ENCODE measurements at regions not wholly inside any gene's neighbourhood (a gene's known extent, or its start where the extent isn't known, plus 50 kb on each side); places are given as distances from the start of the nearest gene placed in this dataset.
"Not testable (repeated sequence)": the region's sequence is repeated elsewhere in the genome, so short reads cannot be mapped to it uniquely, and the experiment has no call there.

GRCh38 chr1:37186246-37186756, 152.0 kb upstream of the GRIK3 start:
- H3K27ac ChIP-seq: no peak overlapping the region
- no peak for TF ChIP-seq CTCF (conservative IDR thresholded peaks at IDR 0.05)

GRCh38 chr1:37189111-37189510, 154.8 kb upstream of the GRIK3 start:
- no peak overlapping the region for H3K27ac ChIP-seq
- no peak for TF ChIP-seq CTCF (conservative IDR thresholded peaks at IDR 0.05)

- no peak overlapping the region for H3K27ac ChIP-seq
- no peak for TF ChIP-seq CTCF (conservative IDR thresholded peaks at IDR 0.05)
Measured at GRCh38 chr1:37197411-37197810, 163.1 kb upstream of the GRIK3 start.

GRCh38 chr1:37214305-37214704, 180.0 kb upstream of the GRIK3 start:
- not testable (repeated sequence) for H3K27ac ChIP-seq

GRCh38 chr1:37233606-37234005, 199.3 kb upstream of the GRIK3 start:
- TF ChIP-seq CTCF (conservative IDR thresholded peaks at IDR 0.05): no peak
- no peak overlapping the region for H3K27ac ChIP-seq

- H3K27ac ChIP-seq: no peak overlapping the region
- TF ChIP-seq CTCF (conservative IDR thresholded peaks at IDR 0.05): no peak
Measured at GRCh38 chr1:37234941-37235418, 200.7 kb upstream of the GRIK3 start.

GRCh38 chr1:37237948-37238347, 203.6 kb upstream of the GRIK3 start:
- no peak overlapping the region for H3K27ac ChIP-seq
- no peak for TF ChIP-seq CTCF (conservative IDR thresholded peaks at IDR 0.05)

- TF ChIP-seq CTCF (conservative IDR thresholded peaks at IDR 0.05): no peak
- no peak overlapping the region for H3K27ac ChIP-seq
Measured at GRCh38 chr1:37238364-37239224, 204.3 kb upstream of the GRIK3 start.

Data from VCaP (cell line).